ENCODE measurements at regions not wholly inside any gene's neighbourhood (a gene's known extent, or its start where the extent isn't known, plus 50 kb on each side); places are given as distances from the start of the nearest gene placed in this dataset.

DNA sequence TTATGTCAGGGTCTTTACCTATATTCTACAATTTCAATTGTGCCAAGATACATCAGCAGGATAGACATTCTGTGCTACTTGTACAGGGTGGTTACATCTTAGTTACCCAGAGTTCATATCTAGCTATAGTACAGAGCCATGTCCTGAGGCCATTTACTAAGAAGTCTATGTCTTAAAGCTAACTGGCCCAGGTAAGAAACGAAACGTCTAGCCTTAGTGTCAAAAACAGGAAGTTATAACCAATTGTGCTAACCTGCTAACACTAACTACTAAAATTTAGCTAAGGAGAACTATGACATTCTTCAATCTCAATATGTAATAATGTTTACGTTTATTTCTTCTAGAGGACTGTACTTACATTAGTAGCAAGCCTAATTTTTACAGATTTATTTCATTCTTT, 717.2 kb upstream of the UBE2E2 start:
- Mint-ChIP-seq H3K36me3 (ENCODE audit: insufficient read depth, unreplicated experiment) (no peaks in the 10 kb centered on the region), H3K27ac (ENCODE audit: unreplicated experiment) (no peak overlapping the region), H3K4me1 (ENCODE audit: low read depth, unreplicated experiment) (no peaks in the 10 kb centered on the region), H3K9me3 (ENCODE audit: low read depth, unreplicated experiment) (no peaks in the 10 kb centered on the region), H3K4me3 (ENCODE audit: low read depth, unreplicated experiment) (no peak overlapping the region), H3K27me3 (ENCODE audit: unreplicated experiment) (no peaks in the 10 kb centered on the region)
- DNase-seq = no peak
- TF ChIP-seq, protein P1, sequence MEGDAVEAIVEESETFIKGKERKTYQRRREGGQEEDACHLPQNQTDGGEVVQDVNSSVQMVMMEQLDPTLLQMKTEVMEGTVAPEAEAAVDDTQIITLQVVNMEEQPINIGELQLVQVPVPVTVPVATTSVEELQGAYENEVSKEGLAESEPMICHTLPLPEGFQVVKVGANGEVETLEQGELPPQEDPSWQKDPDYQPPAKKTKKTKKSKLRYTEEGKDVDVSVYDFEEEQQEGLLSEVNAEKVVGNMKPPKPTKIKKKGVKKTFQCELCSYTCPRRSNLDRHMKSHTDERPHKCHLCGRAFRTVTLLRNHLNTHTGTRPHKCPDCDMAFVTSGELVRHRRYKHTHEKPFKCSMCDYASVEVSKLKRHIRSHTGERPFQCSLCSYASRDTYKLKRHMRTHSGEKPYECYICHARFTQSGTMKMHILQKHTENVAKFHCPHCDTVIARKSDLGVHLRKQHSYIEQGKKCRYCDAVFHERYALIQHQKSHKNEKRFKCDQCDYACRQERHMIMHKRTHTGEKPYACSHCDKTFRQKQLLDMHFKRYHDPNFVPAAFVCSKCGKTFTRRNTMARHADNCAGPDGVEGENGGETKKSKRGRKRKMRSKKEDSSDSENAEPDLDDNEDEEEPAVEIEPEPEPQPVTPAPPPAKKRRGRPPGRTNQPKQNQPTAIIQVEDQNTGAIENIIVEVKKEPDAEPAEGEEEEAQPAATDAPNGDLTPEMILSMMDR (IDR thresholded peaks at IDR 0.05; ENCODE audit: unreplicated experiment) = no peak
- intact Hi-C loops (cut with micrococcal nuclease; ENCODE audit: unreplicated experiment) = no loop called here
- no TSS peak for BruUV-seq (replicated peaks)
- CTCF ChIA-PET = no interaction called here

DNA sequence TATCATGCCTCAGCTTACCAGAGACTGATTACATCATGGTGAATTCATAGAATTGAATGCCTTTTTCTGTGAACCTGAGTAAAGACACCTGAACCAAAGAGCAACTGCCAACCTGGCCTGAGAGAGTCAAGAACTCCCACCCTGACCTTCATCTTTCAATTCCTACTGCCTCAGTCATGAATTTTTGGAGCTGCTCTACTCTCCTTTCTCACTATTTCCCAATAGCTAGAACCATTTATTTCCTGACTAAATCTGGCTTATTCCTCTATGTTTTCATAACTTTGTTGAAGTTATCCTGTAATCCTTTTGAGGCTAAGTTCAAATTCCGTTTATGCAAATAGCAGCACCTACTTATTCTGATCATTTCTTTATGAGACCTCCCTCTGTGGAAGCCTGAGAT, 712.4 kb upstream of the UBE2E2 start:
- Mint-ChIP-seq H3K4me1 (ENCODE audit: low read depth, unreplicated experiment) (no peaks in the 10 kb centered on the region), H3K27ac (ENCODE audit: unreplicated experiment) (no peak overlapping the region), H3K36me3 (ENCODE audit: insufficient read depth, unreplicated experiment) (no peaks in the 10 kb centered on the region), H3K27me3 (ENCODE audit: unreplicated experiment) (no peaks in the 10 kb centered on the region), H3K9me3 (ENCODE audit: low read depth, unreplicated experiment) (no peaks in the 10 kb centered on the region), H3K4me3 (ENCODE audit: low read depth, unreplicated experiment) (no peak overlapping the region)
- CTCF ChIA-PET = no interaction called here
- TF ChIP-seq, protein P1 (IDR thresholded peaks at IDR 0.05; ENCODE audit: unreplicated experiment) = no peak
- BruUV-seq (replicated peaks) = no TSS peak
- DNase-seq = no peak
- intact Hi-C loops (cut with micrococcal nuclease; ENCODE audit: unreplicated experiment) = no loop called here

DNA sequence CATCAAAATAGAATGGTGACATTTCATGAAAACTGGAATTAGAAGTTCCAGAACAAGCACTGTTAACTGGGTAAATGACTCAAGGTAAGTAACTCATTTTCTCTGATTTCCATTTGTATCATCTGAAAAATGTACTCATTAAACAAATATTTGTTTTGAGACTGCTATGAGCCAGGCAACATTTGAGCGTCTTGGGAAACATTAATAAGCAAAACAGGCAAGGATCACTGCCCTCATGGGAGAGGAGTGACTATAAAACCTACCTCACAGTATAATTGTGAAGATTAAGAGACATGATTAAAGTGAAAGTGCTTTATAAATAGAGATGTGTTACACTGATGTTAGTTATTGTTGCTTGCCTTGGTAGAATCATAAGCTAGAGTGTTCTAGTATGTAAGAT, 711.8 kb upstream of the UBE2E2 start:
- no peaks in the 10 kb centered on the region for H3K9me3 Mint-ChIP-seq (ENCODE audit: low read depth, unreplicated experiment)
- TF ChIP-seq, protein P1 (IDR thresholded peaks at IDR 0.05; ENCODE audit: unreplicated experiment) = no peak
- H3K4me3 Mint-ChIP-seq (ENCODE audit: low read depth, unreplicated experiment) = no peak overlapping the region
- no TSS peak for BruUV-seq (replicated peaks)
- intact Hi-C loops (cut with micrococcal nuclease; ENCODE audit: unreplicated experiment) = no loop called here
- H3K27ac Mint-ChIP-seq (ENCODE audit: unreplicated experiment) = no peak overlapping the region
- no peaks in the 10 kb centered on the region for H3K36me3 Mint-ChIP-seq (ENCODE audit: insufficient read depth, unreplicated experiment)
- no peaks in the 10 kb centered on the region for H3K4me1 Mint-ChIP-seq (ENCODE audit: low read depth, unreplicated experiment)
- DNase-seq = no peak
- H3K27me3 Mint-ChIP-seq (ENCODE audit: unreplicated experiment) = no peaks in the 10 kb centered on the region
- CTCF ChIA-PET = no interaction called here

DNA sequence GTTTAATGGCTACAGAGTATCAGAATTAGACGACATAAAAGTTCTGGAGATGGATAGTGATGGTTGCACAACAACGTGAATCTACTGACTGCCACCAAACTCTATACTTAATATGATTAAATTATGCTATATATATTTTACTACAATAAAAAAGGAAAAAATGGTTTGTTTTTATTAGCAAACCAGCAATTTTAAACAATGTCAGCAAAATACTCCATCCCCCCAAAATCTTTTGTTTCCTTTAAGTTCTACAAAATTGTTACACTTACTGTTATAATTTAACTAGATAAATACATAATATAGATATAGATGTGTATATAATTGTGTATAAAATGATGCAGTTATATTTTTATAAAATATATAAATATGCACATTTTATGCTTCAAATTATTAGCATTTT, 710.8 kb upstream of the UBE2E2 start:
- no peaks in the 10 kb centered on the region for H3K9me3 Mint-ChIP-seq (ENCODE audit: low read depth, unreplicated experiment)
- H3K27me3 Mint-ChIP-seq (ENCODE audit: unreplicated experiment) = no peaks in the 10 kb centered on the region
- TF ChIP-seq, protein P1 (IDR thresholded peaks at IDR 0.05; ENCODE audit: unreplicated experiment) = no peak
- CTCF ChIA-PET = interaction anchor here (0.7 kb wide), 1 partner anchor 813 kb away, joined by 3 read pairs; no protein-coding TSS in a partner anchor
- H3K4me1 Mint-ChIP-seq (ENCODE audit: low read depth, unreplicated experiment) = no peaks in the 10 kb centered on the region
- intact Hi-C loops (cut with micrococcal nuclease; ENCODE audit: unreplicated experiment) = no loop called here
- H3K27ac Mint-ChIP-seq (ENCODE audit: unreplicated experiment) = no peak overlapping the region
- no peaks in the 10 kb centered on the region for H3K36me3 Mint-ChIP-seq (ENCODE audit: insufficient read depth, unreplicated experiment)
- no TSS peak for BruUV-seq (replicated peaks)
- no peak overlapping the region for H3K4me3 Mint-ChIP-seq (ENCODE audit: low read depth, unreplicated experiment)
- no peak for DNase-seq

DNA sequence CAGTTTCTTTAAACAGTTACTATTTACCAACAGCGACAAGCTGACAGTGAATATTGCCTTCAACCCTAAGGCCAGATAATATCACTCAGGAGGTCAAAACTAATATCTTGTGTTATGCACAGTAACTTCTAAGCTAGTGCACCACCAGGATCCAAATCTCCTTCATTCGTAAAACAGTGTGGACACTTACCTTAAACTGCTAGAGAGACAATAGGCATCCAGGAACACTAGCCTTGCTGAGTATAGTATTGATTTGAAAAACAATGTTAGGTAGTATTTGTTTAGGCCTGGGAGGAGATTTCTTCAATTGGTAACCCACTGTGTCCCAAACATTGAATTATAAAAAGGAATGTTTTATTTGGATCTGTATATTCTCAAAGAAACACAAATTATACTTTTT, 707.9 kb upstream of the UBE2E2 start:
- CTCF ChIA-PET = no interaction called here
- intact Hi-C loops (cut with micrococcal nuclease; ENCODE audit: unreplicated experiment) = no loop called here
- H3K4me1 Mint-ChIP-seq (ENCODE audit: low read depth, unreplicated experiment) = no peaks in the 10 kb centered on the region

More for the DNA sequence above, 707.9 kb upstream of the UBE2E2 start:
- no peak for DNase-seq
- H3K27ac Mint-ChIP-seq (ENCODE audit: unreplicated experiment) = no peak overlapping the region
- no peak overlapping the region for H3K4me3 Mint-ChIP-seq (ENCODE audit: low read depth, unreplicated experiment)
- TF ChIP-seq, protein P1 (IDR thresholded peaks at IDR 0.05; ENCODE audit: unreplicated experiment) = no peak
- no peaks in the 10 kb centered on the region for H3K27me3 Mint-ChIP-seq (ENCODE audit: unreplicated experiment)
- H3K9me3 Mint-ChIP-seq (ENCODE audit: low read depth, unreplicated experiment) = no peaks in the 10 kb centered on the region
- no peaks in the 10 kb centered on the region for H3K36me3 Mint-ChIP-seq (ENCODE audit: insufficient read depth, unreplicated experiment)
- BruUV-seq (replicated peaks) = no TSS peak

Measured in Calu3 (cell line).